ENCODE measurements at regions not wholly inside any gene's neighbourhood (a gene's known extent, or its start where the extent isn't known, plus 50 kb on each side); places are given as distances from the start of the nearest gene placed in this dataset.

GRCh38 chr4:165782623-165783022 lies 90.4 kb upstream of the TLL1 start:
- H3K27ac ChIP-seq (ENCODE audit: low read depth, low read length), result no peak overlapping the region
- H3K27me3 ChIP-seq (ENCODE audit: insufficient read depth, low read length), result no peaks in the 10 kb centered on the region
- H3K4me3 ChIP-seq (ENCODE audit: insufficient read depth, low read depth, low read length), result no peak overlapping the region
- no peaks in the 10 kb centered on the region for H3K9me3 Mint-ChIP-seq (ENCODE audit: unreplicated experiment)
- DNase-seq (ENCODE audit: low read depth) (no peak), FAIRE-seq (no peak)
- peaks cover 2% of the 10 kb centered on the region for H3K27me3 Mint-ChIP-seq (ENCODE audit: low read depth, unreplicated experiment)
- no peaks in the 10 kb centered on the region for H3K36me3 Mint-ChIP-seq (ENCODE audit: low read depth, unreplicated experiment)
- TF ChIP-seq EZH2 (IDR thresholded peaks at IDR 0.05; ENCODE audit: insufficient read depth, low read length) (no peak), CTCF (IDR thresholded peaks at IDR 0.05; ENCODE audit: insufficient read depth, low read depth, low read length) (no peak)
- no peak overlapping the region for H3K9ac ChIP-seq (ENCODE audit: low read length)
- no peaks in the 10 kb centered on the region for H4K20me1 ChIP-seq (ENCODE audit: insufficient read depth, low read length)
- H3K4me3 Mint-ChIP-seq (ENCODE audit: unreplicated experiment), result no peak overlapping the region
- no peaks in the 10 kb centered on the region for H3K79me2 ChIP-seq (ENCODE audit: insufficient read depth, low read length)
- H3K27ac Mint-ChIP-seq (ENCODE audit: unreplicated experiment), result no peak overlapping the region
- H3K36me3 ChIP-seq (ENCODE audit: insufficient read depth, low read length), result no peaks in the 10 kb centered on the region
- H3K4me1 Mint-ChIP-seq (ENCODE audit: low read depth, unreplicated experiment), result peaks cover 14% of the 10 kb centered on the region
- no peak overlapping the region for H3K4me2 ChIP-seq (ENCODE audit: low read length)
- H3K9me3 ChIP-seq (ENCODE audit: insufficient read depth, low read depth, low read length), result no peaks in the 10 kb centered on the region
- no peak overlapping the region for H2AFZ ChIP-seq (ENCODE audit: low read depth, low read length)
- no peaks in the 10 kb centered on the region for H3K4me1 ChIP-seq (ENCODE audit: insufficient read depth, low read length)

- no peak for DNase-seq (ENCODE audit: low read depth)
- Histone ChIP-seq H4K20me1 (ENCODE audit: insufficient read depth, low read length) (no peaks in the 10 kb centered on the region), H3K9ac (ENCODE audit: low read length) (no peak overlapping the region), H3K27ac (ENCODE audit: low read depth, low read length) (no peak overlapping the region), H3K27me3 (ENCODE audit: insufficient read depth, low read length) (no peaks in the 10 kb centered on the region), H3K79me2 (ENCODE audit: insufficient read depth, low read length) (no peaks in the 10 kb centered on the region), H2AFZ (ENCODE audit: low read depth, low read length) (no peak overlapping the region), H3K36me3 (ENCODE audit: insufficient read depth, low read length) (no peaks in the 10 kb centered on the region), H3K4me2 (ENCODE audit: low read length) (no peak overlapping the region), H3K4me3 (ENCODE audit: insufficient read depth, low read depth, low read length) (no peak overlapping the region), H3K9me3 (ENCODE audit: insufficient read depth, low read depth, low read length) (no peaks in the 10 kb centered on the region), H3K4me1 (ENCODE audit: insufficient read depth, low read length) (no peaks in the 10 kb centered on the region)
- Mint-ChIP-seq H3K27me3 (ENCODE audit: low read depth, unreplicated experiment) (peaks cover 2% of the 10 kb centered on the region), H3K4me3 (ENCODE audit: unreplicated experiment) (no peak overlapping the region), H3K27ac (ENCODE audit: unreplicated experiment) (no peak overlapping the region), H3K4me1 (ENCODE audit: low read depth, unreplicated experiment) (peaks cover 14% of the 10 kb centered on the region), H3K36me3 (ENCODE audit: low read depth, unreplicated experiment) (no peaks in the 10 kb centered on the region), H3K9me3 (ENCODE audit: unreplicated experiment) (no peaks in the 10 kb centered on the region)
- TF ChIP-seq EZH2 (IDR thresholded peaks at IDR 0.05; ENCODE audit: insufficient read depth, low read length), result no peak
- TF ChIP-seq CTCF (IDR thresholded peaks at IDR 0.05; ENCODE audit: insufficient read depth, low read depth, low read length), result no peak
- no peak for FAIRE-seq
Measured at GRCh38 chr4:165783626-165784025, 89.4 kb upstream of the TLL1 start.

GRCh38 chr4:165784672-165785071 lies 88.4 kb upstream of the TLL1 start:
- peaks cover 12% of the 10 kb centered on the region for H3K4me1 Mint-ChIP-seq (ENCODE audit: low read depth, unreplicated experiment)

More at GRCh38 chr4:165784672-165785071, 88.4 kb upstream of the TLL1 start:
- H3K79me2 ChIP-seq (ENCODE audit: insufficient read depth, low read length), result no peaks in the 10 kb centered on the region
- H3K4me2 ChIP-seq (ENCODE audit: low read length), result no peak overlapping the region
- H3K36me3 Mint-ChIP-seq (ENCODE audit: low read depth, unreplicated experiment), result no peaks in the 10 kb centered on the region
- H3K27me3 ChIP-seq (ENCODE audit: insufficient read depth, low read length), result no peaks in the 10 kb centered on the region
- no peak overlapping the region for H2AFZ ChIP-seq (ENCODE audit: low read depth, low read length)
- H3K27me3 Mint-ChIP-seq (ENCODE audit: low read depth, unreplicated experiment), result peaks cover 2% of the 10 kb centered on the region
- no peak overlapping the region for H3K4me3 Mint-ChIP-seq (ENCODE audit: unreplicated experiment)
- H3K9ac ChIP-seq (ENCODE audit: low read length), result no peak overlapping the region
- H4K20me1 ChIP-seq (ENCODE audit: insufficient read depth, low read length), result no peaks in the 10 kb centered on the region
- no peaks in the 10 kb centered on the region for H3K9me3 Mint-ChIP-seq (ENCODE audit: unreplicated experiment)
- no peak for DNase-seq (ENCODE audit: low read depth)
- no peaks in the 10 kb centered on the region for H3K4me1 ChIP-seq (ENCODE audit: insufficient read depth, low read length)
- H3K4me3 ChIP-seq (ENCODE audit: insufficient read depth, low read depth, low read length), result no peak overlapping the region
- H3K36me3 ChIP-seq (ENCODE audit: insufficient read depth, low read length), result no peaks in the 10 kb centered on the region
- no peaks in the 10 kb centered on the region for H3K9me3 ChIP-seq (ENCODE audit: insufficient read depth, low read depth, low read length)
- H3K27ac Mint-ChIP-seq (ENCODE audit: unreplicated experiment), result no peak overlapping the region
- FAIRE-seq, result no peak
- H3K27ac ChIP-seq (ENCODE audit: low read depth, low read length), result no peak overlapping the region
- TF ChIP-seq EZH2 (IDR thresholded peaks at IDR 0.05; ENCODE audit: insufficient read depth, low read length), result no peak
- no peak for TF ChIP-seq CTCF (IDR thresholded peaks at IDR 0.05; ENCODE audit: insufficient read depth, low read depth, low read length)

Measured in astrocyte (in vitro differentiated cells and primary cell).